ENCODE measurements at regions not wholly inside any gene's neighbourhood (a gene's known extent, or its start where the extent isn't known, plus 50 kb on each side); places are given as distances from the start of the nearest gene placed in this dataset.

GRCh38 chr2:133685636-133686215 is 117.5 kb upstream of the NCKAP5 start:
- H2BK20ac ChIP-seq (ENCODE audit: low read length), result no peak overlapping the region
- no peak overlapping the region for H2BK5ac ChIP-seq (ENCODE audit: low read depth, low read length)
- no peaks in the 10 kb centered on the region for H3K27me3 ChIP-seq (replicated peaks in 1 of 4; ENCODE audit: control insufficient read depth in 3 of 4, extremely low read depth in 1 of 4, insufficient read depth in 3 of 4, low read length in 3 of 4)
- no peak overlapping the region for H3K4ac ChIP-seq (replicated peaks; ENCODE audit: insufficient read length, low read depth, low read length)
- no peak overlapping the region for H3K56ac ChIP-seq (replicated peaks; ENCODE audit: insufficient read length, low read depth, low read length)
- H2AK5ac ChIP-seq (ENCODE audit: low read depth, low read length), result no peak overlapping the region
- FAIRE-seq (no peak), DNase-seq (ENCODE audit: low read depth in 1 of 2, low spot score in 2 of 2) (no peak)
- no peak overlapping the region for H4K5ac ChIP-seq (ENCODE audit: insufficient read length, low read depth, low read length)
- H4K8ac ChIP-seq (ENCODE audit: extremely low read depth, insufficient read depth, low read length), result no peak overlapping the region
- H3K9me3 ChIP-seq (ENCODE audit: insufficient read depth in 2 of 2, low read depth in 1 of 2, low read length in 1 of 2), result no peaks in the 10 kb centered on the region
- no peaks in the 10 kb centered on the region for H3K79me1 ChIP-seq (ENCODE audit: low read depth, low read length)
- no peak overlapping the region for H3K18ac ChIP-seq (ENCODE audit: extremely low read depth, low read length)
- TF ChIP-seq POU5F1 (IDR thresholded peaks at IDR 0.05; ENCODE audit: low read depth, low read length) (no peak), RNF2 (IDR thresholded peaks at IDR 0.05; ENCODE audit: borderline replicate concordance, low read depth, low read length, missing control alignments, poor library complexity, severe bottlenecking) (no peak)
- WGBS, 2 experiments (ENCODE audit: extremely low coverage in 1 of 2, insufficient coverage in 1 of 2, insufficient read length in 1 of 2, insufficient replicate concordance in 2 of 2, low coverage in 1 of 2, low lambda C conversion rate in 2 of 2, missing lambda C conversion rate in 1 of 2), result 95% methylated on average over 2 of the region's 2 CpGs; no CpG with 5 or more reads in 1 of the 2 experiments
- no peaks in the 10 kb centered on the region for H4K20me1 ChIP-seq (replicated peaks in 1 of 2; ENCODE audit: control insufficient read depth in 1 of 2, insufficient read depth in 2 of 2, low read length in 2 of 2)
- ChIA-PET CTCF (ENCODE audit: partially characterized antibody) (interaction anchor here (0.9 kb wide), 1 partner anchor 11 kb away, joined by 4 read pairs; no protein-coding TSS in a partner anchor), POLR2A (ENCODE audit: partially characterized antibody) (no interaction called here)
- no peak overlapping the region for H3K4me2 ChIP-seq (ENCODE audit: insufficient read depth in 1 of 2, low read depth in 2 of 2, low read length in 2 of 2)
- no peaks in the 10 kb centered on the region for H3K79me2 ChIP-seq (ENCODE audit: control insufficient read depth in 1 of 2, insufficient read depth in 2 of 2, low read length in 2 of 2)
- H3K23ac ChIP-seq (ENCODE audit: insufficient read length), result no peak overlapping the region
- no peak overlapping the region for H2BK120ac ChIP-seq (replicated peaks; ENCODE audit: low read depth, low read length)
- H4K91ac ChIP-seq (replicated peaks; ENCODE audit: insufficient read length, low read length), result no peak overlapping the region
- H2AFZ ChIP-seq (ENCODE audit: low read length), result no peak overlapping the region
- H3K23me2 ChIP-seq (ENCODE audit: low read depth, low read length), result peaks cover 3% of the 10 kb centered on the region; the same call in 1 of the 2 replicates
- H3K4me3 ChIP-seq (ENCODE audit: extremely low read depth in 1 of 4, insufficient read depth in 2 of 4, low read depth in 3 of 4, low read length in 4 of 4), result no peak overlapping the region
- no peak overlapping the region for H2BK12ac ChIP-seq (ENCODE audit: low read depth, low read length)
- H3K4me1 ChIP-seq (replicated peaks in 1 of 4; ENCODE audit: control insufficient read depth in 3 of 4, insufficient read depth in 4 of 4, low read length in 3 of 4), result no peaks in the 10 kb centered on the region; a peak in 2 of 7 replicates
- H3K27ac ChIP-seq (ENCODE audit: low read depth, low read length), result no peak overlapping the region
- H2BK15ac ChIP-seq (ENCODE audit: low read length), result no peak overlapping the region
- no peaks in the 10 kb centered on the region for H3K36me3 ChIP-seq (ENCODE audit: control insufficient read depth in 2 of 4, insufficient read depth in 4 of 4, low read length in 3 of 4)
- no peak overlapping the region for H3K14ac ChIP-seq (ENCODE audit: insufficient read length)
- H3K9ac ChIP-seq (replicated peaks in 1 of 4; ENCODE audit: extremely low read depth in 1 of 4, low read depth in 3 of 4, low read length in 3 of 4), result no peak overlapping the region

Measured in H1 (cell line).